COLO668 (cell line): ENCODE measurements at regions not wholly inside any gene's neighbourhood (a gene's known extent, or its start where the extent isn't known, plus 50 kb on each side); places are given as distances from the start of the nearest gene placed in this dataset.
A peak's percentile ranks its signal among the peaks of the same experiment; 100 is the strongest.
"Not testable (repeated sequence)": the region's sequence is repeated elsewhere in the genome, so short reads cannot be mapped to it uniquely, and the experiment has no call there.

Source experiments
- DNase-seq: peaks from one replicate; lab custom pipeline; 2025; ENCODE audit not compliant: unreplicated experiment; lab: John Stamatoyannopoulos, UW

GRCh38 chr6:92329208-92329847 is 1090.0 kb downstream of the EPHA7 start:
- DNase-seq = no peak

- no peak for DNase-seq
These were observed 1104.0 kb downstream of the EPHA7 start for GRCh38 chr6:92315312-92315711.

- no peak for DNase-seq
These were observed 1122.3 kb downstream of the EPHA7 start for GRCh38 chr6:92297101-92297500.

GRCh38 chr6:92292067-92292466 is 1127.3 kb downstream of the EPHA7 start:
- peak; percentile 0 for DNase-seq

- no peak for DNase-seq
These were observed 1129.5 kb downstream of the EPHA7 start for GRCh38 chr6:92289831-92290230.

GRCh38 chr6:92281571-92282076 is 1137.7 kb downstream of the EPHA7 start:
- DNase-seq = no peak

GRCh38 chr6:92275150-92275549 is 1144.2 kb downstream of the EPHA7 start:
- no peak for DNase-seq

GRCh38 chr6:92274588-92274987 is 1144.8 kb downstream of the EPHA7 start:
- no peak for DNase-seq

GRCh38 chr6:92273694-92274093 is 1145.7 kb downstream of the EPHA7 start:
- no peak for DNase-seq

- DNase-seq = no peak
These were observed 1148.3 kb downstream of the EPHA7 start for GRCh38 chr6:92271091-92271490.

GRCh38 chr6:92270365-92270764 is 1149.0 kb downstream of the EPHA7 start:
- DNase-seq = no peak

GRCh38 chr6:92267335-92267734 is 1152.0 kb downstream of the EPHA7 start:
- DNase-seq = no peak

- no peak for DNase-seq
These were observed 1155.5 kb downstream of the EPHA7 start for GRCh38 chr6:92263864-92264263.

- DNase-seq = no peak
These were observed 1160.2 kb downstream of the EPHA7 start for GRCh38 chr6:92259171-92259570.

GRCh38 chr6:92243315-92243714 is 1176.0 kb downstream of the EPHA7 start:
- no peak for DNase-seq

GRCh38 chr6:92231171-92231701 is 1188.1 kb downstream of the EPHA7 start:
- DNase-seq = peak; percentile 22

- DNase-seq = not testable (repeated sequence)
These were observed 1199.4 kb downstream of the EPHA7 start for GRCh38 chr6:92219987-92220386.

- DNase-seq = no peak
These were observed 1202.6 kb downstream of the EPHA7 start for GRCh38 chr6:92216717-92217116.

GRCh38 chr6:92201618-92202017 is 1217.7 kb downstream of the EPHA7 start:
- no peak for DNase-seq

- DNase-seq = no peak
These were observed 1223.0 kb downstream of the EPHA7 start for GRCh38 chr6:92196325-92196724.

GRCh38 chr6:92195796-92196195 is 1223.6 kb downstream of the EPHA7 start:
- DNase-seq = no peak

GRCh38 chr6:92188016-92188415 is 1231.3 kb downstream of the EPHA7 start:
- no peak for DNase-seq

GRCh38 chr6:92184933-92185332 is 1234.4 kb downstream of the EPHA7 start:
- DNase-seq = no peak
